Mesothelial cell of epicardium (in vitro differentiated cells): ENCODE measurements at regions not wholly inside any gene's neighbourhood (a gene's known extent, or its start where the extent isn't known, plus 50 kb on each side); places are given as distances from the start of the nearest gene placed in this dataset.

Experiments
- DNase-seq, 2 experiments: peaks; one replicate each; pipeline ENCODE4 v3.0.0; 2021; ENCODE audit warnings: low spot score in 2 of 2; ENCODE audit not compliant: unreplicated experiment in 2 of 2
- H3K27ac Mint-ChIP-seq: 2 replicates; pipeline ENCODE4 v1.8.0; 2021; ENCODE audit warnings: mixed read lengths
- H3K27me3 Mint-ChIP-seq: 2 replicates; pipeline ENCODE4 v1.8.0; 2021; ENCODE audit warnings: low read depth, mixed read lengths
- H3K36me3 Mint-ChIP-seq: 2 replicates; pipeline ENCODE4 v1.8.0; 2021; ENCODE audit warnings: mixed read lengths
- H3K4me1 Mint-ChIP-seq: 2 replicates; pipeline ENCODE4 v1.8.0; 2021; ENCODE audit warnings: mixed read lengths
- H3K4me3 Mint-ChIP-seq: 2 replicates; pipeline ENCODE4 v1.8.0; 2021; ENCODE audit warnings: mild to moderate bottlenecking, moderate library complexity, mixed read lengths
- H3K9me3 Mint-ChIP-seq: 2 replicates; pipeline ENCODE4 v1.8.0; 2021; ENCODE audit warnings: mixed read lengths
- CTCF ChIP-seq: fragments of 200-600 bp; sonication (generic); IDR thresholded peaks from one replicate; pipeline ENCODE4 v1.5.0; 2021; ENCODE audit warnings: antibody characterized with exemption; ENCODE audit not compliant: unreplicated experiment

DNA sequence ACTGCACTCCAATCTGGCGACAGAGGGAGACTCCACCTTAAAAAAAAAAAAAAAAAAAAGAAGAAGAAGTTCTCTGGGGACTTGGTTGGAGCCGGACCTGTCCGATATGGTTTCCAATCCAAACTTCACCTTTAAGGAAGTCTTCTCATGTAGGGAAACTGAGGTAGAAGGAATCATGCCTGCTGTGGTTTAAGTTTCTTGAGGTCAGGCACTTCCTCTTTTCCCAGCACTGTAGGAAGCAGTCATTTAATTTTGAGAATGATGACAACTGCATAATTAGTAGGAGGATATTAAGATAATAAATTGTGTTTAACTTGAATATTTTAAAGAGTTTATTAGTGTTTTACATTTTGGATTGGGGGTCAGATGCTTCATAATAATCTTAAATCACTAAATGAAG lies 62.9 kb downstream of the KCNE4 start:
- no peak overlapping the region for H3K27ac Mint-ChIP-seq
- H3K9me3 Mint-ChIP-seq = peaks cover 7% of the 10 kb centered on the region

GRCh38 chr2:223117533-223117932 lies 65.5 kb downstream of the KCNE4 start:
- Mint-ChIP-seq H3K36me3 (no peaks in the 10 kb centered on the region), H3K4me1 (peaks cover 2% of the 10 kb centered on the region), H3K4me3 (no peak overlapping the region), H3K9me3 (no peaks in the 10 kb centered on the region), H3K27ac (no peak overlapping the region), H3K27me3 (peaks cover 2% of the 10 kb centered on the region)
- TF ChIP-seq CTCF = no peak
- DNase-seq = no peak

More for the DNA sequence above, 62.9 kb downstream of the KCNE4 start:
- Mint-ChIP-seq H3K4me1 (no peaks in the 10 kb centered on the region), H3K36me3 (no peaks in the 10 kb centered on the region), H3K27me3 (no peaks in the 10 kb centered on the region), H3K4me3 (no peak overlapping the region)
- no peak for TF ChIP-seq CTCF
- DNase-seq = no peak

- no peak for DNase-seq
- TF ChIP-seq CTCF = no peak
- Mint-ChIP-seq H3K36me3 (no peaks in the 10 kb centered on the region), H3K4me3 (no peak overlapping the region), H3K4me1 (peaks cover 10% of the 10 kb centered on the region), H3K9me3 (no peaks in the 10 kb centered on the region), H3K27ac (no peak overlapping the region), H3K27me3 (peaks cover 2% of the 10 kb centered on the region)
These were observed 69.3 kb downstream of the KCNE4 start for GRCh38 chr2:223121283-223121682.

DNA sequence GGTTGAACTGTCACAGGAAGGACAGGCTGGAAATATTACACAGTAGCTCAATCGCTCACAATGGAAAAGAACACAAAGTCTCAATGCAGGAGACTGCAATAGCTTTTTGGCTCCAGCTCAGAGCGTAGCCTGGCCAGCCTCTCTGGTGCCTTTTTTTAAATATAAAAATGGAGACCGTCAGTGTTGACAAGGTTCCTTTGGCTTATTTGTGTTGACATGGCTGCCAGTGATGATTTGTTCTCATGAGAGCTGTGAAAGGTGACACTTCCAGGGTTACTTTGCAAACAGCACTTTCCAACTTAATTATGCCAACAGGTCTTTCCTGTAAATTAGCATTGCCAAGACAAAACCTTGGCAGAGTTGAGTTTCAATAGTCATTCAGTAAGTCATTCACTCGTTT lies 70.8 kb downstream of the KCNE4 start:
- Mint-ChIP-seq H3K4me1 (peaks cover 10% of the 10 kb centered on the region), H3K27me3 (peaks cover 2% of the 10 kb centered on the region), H3K4me3 (no peak overlapping the region), H3K27ac (no peak overlapping the region), H3K36me3 (no peaks in the 10 kb centered on the region), H3K9me3 (no peaks in the 10 kb centered on the region)
- TF ChIP-seq CTCF = no peak
- DNase-seq = no peak

- peaks cover 2% of the 10 kb centered on the region for H3K27me3 Mint-ChIP-seq
- no peak for TF ChIP-seq CTCF
- peaks cover 14% of the 10 kb centered on the region for H3K4me1 Mint-ChIP-seq
- H3K36me3 Mint-ChIP-seq = no peaks in the 10 kb centered on the region
- H3K27ac Mint-ChIP-seq = peak overlapping the region; percentile 31
- no peak overlapping the region for H3K4me3 Mint-ChIP-seq
- DNase-seq = no peak
- H3K9me3 Mint-ChIP-seq = no peaks in the 10 kb centered on the region
These were observed 72.0 kb downstream of the KCNE4 start for GRCh38 chr2:223123855-223124610.
